H9 (cell line): ENCODE measurements at regions not wholly inside any gene's neighbourhood (a gene's known extent, or its start where the extent isn't known, plus 50 kb on each side); places are given as distances from the start of the nearest gene placed in this dataset.

Experiments used
- DNase-seq: peaks from one replicate; pipeline ENCODE4 v3.0.0-alpha.2; 2017
- H2AFZ ChIP-seq: one replicate; pipeline ENCODE4 v1.6.1; 2013; ENCODE audit warnings: mild to moderate bottlenecking, low read length, control low read depth, moderate library complexity
- H2AK5ac ChIP-seq: 2 replicates; pipeline ENCODE4 v1.6.1; 2013; ENCODE audit warnings: low read length, control low read depth, mixed read lengths; ENCODE audit not compliant: insufficient read length
- H2BK120ac ChIP-seq: one replicate; pipeline ENCODE4 v1.6.1; 2013; ENCODE audit warnings: low read depth, mild to moderate bottlenecking, low read length, control low read depth, inconsistent platforms; ENCODE audit not compliant: poor library complexity, severe bottlenecking
- H2BK12ac ChIP-seq: 2 replicates; pipeline ENCODE4 v1.6.1; 2013; ENCODE audit warnings: low read length, control low read depth, mixed read lengths, low read depth; ENCODE audit not compliant: insufficient read length
- H2BK15ac ChIP-seq: 2 replicates; pipeline ENCODE4 v1.6.1; 2013; ENCODE audit warnings: low read depth, low read length, control low read depth
- H2BK20ac ChIP-seq: one replicate; pipeline ENCODE4 v1.6.1; 2013; ENCODE audit warnings: low read depth, mild to moderate bottlenecking, low read length, control low read depth, inconsistent platforms; ENCODE audit not compliant: poor library complexity, severe bottlenecking
- H2BK5ac ChIP-seq: 2 replicates; pipeline ENCODE4 v1.6.1; 2013; ENCODE audit warnings: low read length, control low read depth, mixed read lengths; ENCODE audit not compliant: insufficient read length
- H3K14ac ChIP-seq: 2 replicates; pipeline ENCODE4 v1.6.1; 2013; ENCODE audit warnings: low read length, control low read depth; ENCODE audit not compliant: insufficient read depth
- H3K18ac ChIP-seq: 2 replicates; pipeline ENCODE4 v1.6.1; 2013; ENCODE audit warnings: low read depth, mild to moderate bottlenecking, mixed read lengths, low read length, control low read depth; ENCODE audit not compliant: insufficient read length
- H3K23ac ChIP-seq: 2 replicates; pipeline ENCODE4 v1.6.1; 2013; ENCODE audit warnings: low read length, control low read depth, mixed read lengths, low read depth; ENCODE audit not compliant: insufficient read length
- H3K23me2 ChIP-seq: 2 replicates; pipeline ENCODE4 v1.6.1; 2013; ENCODE audit warnings: low read depth, mild to moderate bottlenecking, mixed read lengths, low read length, control low read depth; ENCODE audit not compliant: insufficient read length, poor library complexity, severe bottlenecking
- H3K27ac ChIP-seq: 2 replicates; pipeline ENCODE4 v1.5.1; 2013; ENCODE audit warnings: low read length, control low read depth, mixed read lengths, low read depth; ENCODE audit not compliant: insufficient read length
- H3K27me3 ChIP-seq: 2 replicates; pipeline ENCODE4 v1.6.1; 2013; ENCODE audit warnings: low read length, control low read depth, inconsistent platforms; ENCODE audit not compliant: insufficient read depth
- H3K4ac ChIP-seq: 2 replicates; pipeline ENCODE4 v1.6.1; 2013; ENCODE audit warnings: low read depth, mild to moderate bottlenecking, control low read depth, inconsistent platforms, low read length, moderate library complexity
- H3K4me1 ChIP-seq: 2 replicates; pipeline ENCODE4 v1.6.1; 2013; ENCODE audit warnings: low read length, control low read depth, inconsistent platforms; ENCODE audit not compliant: insufficient read depth
- H3K4me2 ChIP-seq: 2 replicates; pipeline ENCODE4 v1.6.1; 2013; ENCODE audit warnings: low read length, control low read depth, mixed read lengths; ENCODE audit not compliant: insufficient read length, insufficient read depth
- H3K56ac ChIP-seq: 2 replicates; pipeline ENCODE4 v1.6.1; 2013; ENCODE audit warnings: low read depth, mild to moderate bottlenecking, mixed read lengths, low read length, control low read depth; ENCODE audit not compliant: insufficient read length
- H3K79me1 ChIP-seq: 2 replicates; pipeline ENCODE4 v1.6.1; 2013; ENCODE audit warnings: low read depth, mild to moderate bottlenecking, moderate library complexity, low read length, control low read depth, inconsistent platforms; ENCODE audit not compliant: insufficient read depth, poor library complexity, severe bottlenecking
- H3K79me2 ChIP-seq: 2 replicates; pipeline ENCODE4 v1.6.1; 2013; ENCODE audit warnings: low read length, control low read depth, inconsistent platforms; ENCODE audit not compliant: insufficient read depth
- H3K9ac ChIP-seq: 2 replicates; pipeline ENCODE4 v1.6.1; 2013; ENCODE audit warnings: low read length, control low read depth, mixed read lengths; ENCODE audit not compliant: insufficient read length; ENCODE audit errors: extremely low read depth
- H3K9me3 ChIP-seq: one replicate; pipeline ENCODE4 v1.6.1; 2013; ENCODE audit warnings: low read depth, low read length, inconsistent platforms; ENCODE audit not compliant: control insufficient read depth
- H3T11ph ChIP-seq: one replicate; pipeline ENCODE4 v1.6.1; 2013; ENCODE audit warnings: mild to moderate bottlenecking, low read length, control low read depth, inconsistent platforms
- H4K20me1 ChIP-seq: one replicate; pipeline ENCODE4 v1.6.1; 2013; ENCODE audit not compliant: control insufficient read depth, insufficient read length, insufficient read depth
- H4K5ac ChIP-seq: 2 replicates; pipeline ENCODE4 v1.6.1; 2013; ENCODE audit warnings: low read depth, mild to moderate bottlenecking, mixed read lengths, low read length, control low read depth; ENCODE audit not compliant: insufficient read length
- H4K8ac ChIP-seq: replicated peaks from 2 replicates; pipeline ENCODE4 v1.6.1; 2013; ENCODE audit warnings: low read length, control low read depth, mixed read lengths, low read depth; ENCODE audit not compliant: insufficient read length
- H4K91ac ChIP-seq: 2 replicates; pipeline ENCODE4 v1.6.1; 2013; ENCODE audit warnings: low read depth, mild to moderate bottlenecking, moderate library complexity, mixed read lengths, low read length, control low read depth; ENCODE audit not compliant: insufficient read length
- H3K27ac Mint-ChIP-seq, 3 experiments: 2 replicates in 2 of 3; 3 replicates in 1 of 3; pipeline ENCODE4 v1.8.0; 2020 to 2021; ENCODE audit warnings: mixed read lengths in 3 of 3, mild to moderate bottlenecking in 1 of 3, moderate library complexity in 1 of 3
- H3K27me3 Mint-ChIP-seq: 2 replicates; pipeline ENCODE4 v1.8.0; 2021; ENCODE audit warnings: low read depth, mild to moderate bottlenecking, moderate library complexity, mixed read lengths
- H3K36me3 Mint-ChIP-seq, 3 experiments: 2 replicates in 2 of 3; 3 replicates in 1 of 3; pipeline ENCODE4 v1.8.0; 2020 to 2021; ENCODE audit warnings: low read depth in 3 of 3, mixed read lengths in 3 of 3; ENCODE audit not compliant: insufficient read depth in 1 of 3
- H3K4me1 Mint-ChIP-seq, 2 experiments: 2 replicates each; pipeline ENCODE4 v1.8.0; 2020; ENCODE audit warnings: mixed read lengths in 2 of 2
- H3K4me3 Mint-ChIP-seq, 2 experiments: 2 replicates in 1 of 2; 3 replicates in 1 of 2; pipeline ENCODE4 v1.8.0; 2020 to 2021; ENCODE audit warnings: mild to moderate bottlenecking in 2 of 2, mixed read lengths in 2 of 2, moderate library complexity in 1 of 2
- H3K9me3 Mint-ChIP-seq, 2 experiments: 2 replicates in 1 of 2; 3 replicates in 1 of 2; pipeline ENCODE4 v1.8.0; 2020; ENCODE audit warnings: mild to moderate bottlenecking in 2 of 2, mixed read lengths in 2 of 2, moderate library complexity in 1 of 2
- CTCF ChIP-seq: fragments of 200-600 bp; sonication (generic); conservative IDR thresholded peaks from 3 replicates; pipeline ENCODE4 v1.8.0; 2021; ENCODE audit warnings: antibody characterized with exemption, mild to moderate bottlenecking
- WGBS: extraction: QIAGEN DNeasy Blood & Tissue Kit; methylation state at CpG from one replicate; pipeline ENCODE4 v1.1.7; 2013; ENCODE audit warnings: missing lambda C conversion rate, low lambda C conversion rate, mixed read lengths; ENCODE audit not compliant: insufficient read length; ENCODE audit errors: extremely low coverage; 5-methylcytosine and 5-hydroxymethylcytosine counted together

- peaks cover 5% of the 10 kb centered on the region for H3K27me3 Mint-ChIP-seq
- no peak overlapping the region for H3K18ac ChIP-seq
- no peak overlapping the region for H3K27ac ChIP-seq
- no peak overlapping the region for H3K23ac ChIP-seq
- H2BK5ac ChIP-seq, result no peak overlapping the region
- H4K91ac ChIP-seq, result no peak overlapping the region
- no peak overlapping the region for H2BK120ac ChIP-seq
- no peaks in the 10 kb centered on the region for H3K36me3 Mint-ChIP-seq
- H4K5ac ChIP-seq, result no peak overlapping the region
- H3K4ac ChIP-seq, result no peak overlapping the region
- H3K23me2 ChIP-seq, result no peaks in the 10 kb centered on the region
- no peak for TF ChIP-seq CTCF
- H2AFZ ChIP-seq, result no peak overlapping the region
- peaks cover under 1 to 3% of the 10 kb centered on the region in 2 experiments for H3K4me1 Mint-ChIP-seq
- no peaks in the 10 kb centered on the region for H3K9me3 ChIP-seq
- no peak overlapping the region for H2BK12ac ChIP-seq
- no peaks in the 10 kb centered on the region for H3K27me3 ChIP-seq
- no peaks in the 10 kb centered on the region for H3K79me2 ChIP-seq
- no peak overlapping the region for H2BK20ac ChIP-seq
- no peak overlapping the region for H3T11ph ChIP-seq
- no peaks in the 10 kb centered on the region for H3K79me1 ChIP-seq
- no peak overlapping the region for H3K9ac ChIP-seq
- no peak overlapping the region for H3K4me3 Mint-ChIP-seq
- H3K9me3 Mint-ChIP-seq, result no peaks in the 10 kb centered on the region
- no peak for DNase-seq
- no peak overlapping the region for H2AK5ac ChIP-seq
- no peak overlapping the region for H3K56ac ChIP-seq
- no peak overlapping the region for H2BK15ac ChIP-seq
- no peak overlapping the region for H3K4me2 ChIP-seq
- no peaks in the 10 kb centered on the region for H3K4me1 ChIP-seq
- no peaks in the 10 kb centered on the region for H4K20me1 ChIP-seq
- H3K27ac Mint-ChIP-seq, result no peak overlapping the region
- H4K8ac ChIP-seq, result no peak overlapping the region
- no peak overlapping the region for H3K14ac ChIP-seq
- 100% methylated on average over 3 of the region's 11 CpGs for WGBS
Measured at GRCh38 chr11:122197066-122197987, 81.3 kb upstream of the BLID start.
